Progenitor cell of endocrine pancreas (in vitro differentiated cells): ENCODE measurements at regions not wholly inside any gene's neighbourhood (a gene's known extent, or its start where the extent isn't known, plus 50 kb on each side); places are given as distances from the start of the nearest gene placed in this dataset.

Source experiments
- DNase-seq: peaks from one replicate; pipeline ENCODE4 v3.0.0; 2021; ENCODE audit warnings: low spot score; ENCODE audit not compliant: unreplicated experiment
- H3K27ac Mint-ChIP-seq: 2 replicates; pipeline ENCODE4 v1.8.0; 2021; ENCODE audit warnings: mild to moderate bottlenecking, moderate library complexity, mixed read lengths
- H3K27me3 Mint-ChIP-seq: 2 replicates; pipeline ENCODE4 v1.8.0; 2021; ENCODE audit warnings: mixed read lengths
- H3K36me3 Mint-ChIP-seq: 2 replicates; pipeline ENCODE4 v1.8.0; 2022; ENCODE audit warnings: mixed read lengths; ENCODE audit not compliant: insufficient read depth
- H3K4me1 Mint-ChIP-seq: 2 replicates; pipeline ENCODE4 v1.8.0; 2021; ENCODE audit warnings: low read depth, mixed read lengths
- H3K4me3 Mint-ChIP-seq: 2 replicates; pipeline ENCODE4 v1.8.0; 2021; ENCODE audit warnings: low read depth, mild to moderate bottlenecking, moderate library complexity, mixed read lengths
- H3K9me3 Mint-ChIP-seq: 2 replicates; pipeline ENCODE4 v1.8.0; 2021; ENCODE audit warnings: low read depth, mixed read lengths
- TF ChIP-seq, protein P1 (sequence below): fragments of 200-600 bp; sonication (generic); IDR thresholded peaks from one replicate; pipeline ENCODE4 v1.5.0; 2021; ENCODE audit warnings: antibody characterized with exemption, mild to moderate bottlenecking; ENCODE audit not compliant: unreplicated experiment

DNA sequence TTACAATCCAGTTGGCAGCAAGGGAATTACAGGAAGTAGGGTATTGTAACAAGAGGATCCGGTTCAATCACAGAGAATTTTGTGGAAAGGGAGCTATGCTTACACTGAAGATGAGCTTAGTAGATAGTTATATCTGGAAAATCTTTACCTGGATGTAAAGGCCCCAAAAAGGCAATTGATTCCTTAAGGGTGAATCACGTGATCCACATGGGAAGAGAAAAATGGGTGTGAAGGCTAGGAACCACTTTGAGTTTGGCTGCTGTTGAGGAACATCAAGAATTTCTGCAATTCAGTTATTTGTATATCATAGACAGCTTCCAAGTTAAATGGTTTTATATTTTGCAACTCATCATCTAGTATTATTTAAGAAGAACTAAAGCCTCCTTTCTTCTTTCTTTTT, 194.0 kb upstream of the ARHGAP24 start:
- no peak for DNase-seq
- Mint-ChIP-seq H3K27me3 (peaks cover 4% of the 10 kb centered on the region), H3K27ac (no peak overlapping the region), H3K9me3 (peaks cover 3% of the 10 kb centered on the region), H3K4me3 (no peak overlapping the region), H3K36me3 (no peaks in the 10 kb centered on the region), H3K4me1 (no peaks in the 10 kb centered on the region)
- TF ChIP-seq, protein P1, sequence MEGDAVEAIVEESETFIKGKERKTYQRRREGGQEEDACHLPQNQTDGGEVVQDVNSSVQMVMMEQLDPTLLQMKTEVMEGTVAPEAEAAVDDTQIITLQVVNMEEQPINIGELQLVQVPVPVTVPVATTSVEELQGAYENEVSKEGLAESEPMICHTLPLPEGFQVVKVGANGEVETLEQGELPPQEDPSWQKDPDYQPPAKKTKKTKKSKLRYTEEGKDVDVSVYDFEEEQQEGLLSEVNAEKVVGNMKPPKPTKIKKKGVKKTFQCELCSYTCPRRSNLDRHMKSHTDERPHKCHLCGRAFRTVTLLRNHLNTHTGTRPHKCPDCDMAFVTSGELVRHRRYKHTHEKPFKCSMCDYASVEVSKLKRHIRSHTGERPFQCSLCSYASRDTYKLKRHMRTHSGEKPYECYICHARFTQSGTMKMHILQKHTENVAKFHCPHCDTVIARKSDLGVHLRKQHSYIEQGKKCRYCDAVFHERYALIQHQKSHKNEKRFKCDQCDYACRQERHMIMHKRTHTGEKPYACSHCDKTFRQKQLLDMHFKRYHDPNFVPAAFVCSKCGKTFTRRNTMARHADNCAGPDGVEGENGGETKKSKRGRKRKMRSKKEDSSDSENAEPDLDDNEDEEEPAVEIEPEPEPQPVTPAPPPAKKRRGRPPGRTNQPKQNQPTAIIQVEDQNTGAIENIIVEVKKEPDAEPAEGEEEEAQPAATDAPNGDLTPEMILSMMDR = no peak

DNA sequence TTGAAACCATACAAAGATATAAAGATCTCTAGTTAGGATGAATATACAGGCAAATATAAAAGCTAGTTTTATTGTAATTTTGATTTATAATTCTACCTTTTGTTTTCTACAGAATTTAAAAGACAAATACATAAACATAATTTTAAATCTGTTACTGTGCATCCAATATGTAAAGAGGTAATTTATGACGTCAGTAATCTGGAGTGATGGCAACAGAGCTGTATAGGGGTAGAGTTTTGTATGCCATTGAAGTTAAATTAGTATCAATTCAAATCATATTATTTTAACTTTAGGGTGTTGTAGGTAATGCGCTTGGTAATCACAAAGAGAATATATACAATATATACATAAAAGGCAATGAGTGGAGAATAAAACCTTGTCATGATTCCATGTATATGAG, 183.7 kb upstream of the ARHGAP24 start:
- no peak overlapping the region for H3K27ac Mint-ChIP-seq
- no peak overlapping the region for H3K4me3 Mint-ChIP-seq
- TF ChIP-seq, protein P1 = no peak
- no peaks in the 10 kb centered on the region for H3K36me3 Mint-ChIP-seq
- no peaks in the 10 kb centered on the region for H3K27me3 Mint-ChIP-seq
- peaks cover 17% of the 10 kb centered on the region for H3K9me3 Mint-ChIP-seq
- no peak for DNase-seq
- H3K4me1 Mint-ChIP-seq = no peaks in the 10 kb centered on the region

DNA sequence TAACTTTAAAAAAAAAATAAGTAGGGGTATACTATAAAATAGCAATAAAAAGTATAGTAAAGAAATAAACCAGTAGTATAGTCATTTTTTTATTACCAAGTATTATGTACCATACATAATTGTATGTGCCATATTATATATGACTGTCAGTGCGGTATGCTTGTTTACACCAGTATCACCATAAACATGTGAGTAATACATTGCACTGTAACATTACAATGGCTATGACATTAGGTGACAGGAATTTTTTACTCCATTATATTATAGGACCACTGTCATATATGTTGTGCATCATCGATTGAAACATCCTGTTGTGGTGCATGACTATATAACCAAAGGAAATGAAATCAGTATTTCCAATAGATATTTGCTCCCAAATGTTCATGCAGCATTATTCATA, 176.9 kb upstream of the ARHGAP24 start:
- no peak for DNase-seq
- Mint-ChIP-seq H3K36me3 (no peaks in the 10 kb centered on the region), H3K27ac (no peak overlapping the region), H3K4me1 (no peaks in the 10 kb centered on the region), H3K4me3 (no peak overlapping the region), H3K27me3 (no peaks in the 10 kb centered on the region), H3K9me3 (no peaks in the 10 kb centered on the region)
- TF ChIP-seq, protein P1 = no peak

DNA sequence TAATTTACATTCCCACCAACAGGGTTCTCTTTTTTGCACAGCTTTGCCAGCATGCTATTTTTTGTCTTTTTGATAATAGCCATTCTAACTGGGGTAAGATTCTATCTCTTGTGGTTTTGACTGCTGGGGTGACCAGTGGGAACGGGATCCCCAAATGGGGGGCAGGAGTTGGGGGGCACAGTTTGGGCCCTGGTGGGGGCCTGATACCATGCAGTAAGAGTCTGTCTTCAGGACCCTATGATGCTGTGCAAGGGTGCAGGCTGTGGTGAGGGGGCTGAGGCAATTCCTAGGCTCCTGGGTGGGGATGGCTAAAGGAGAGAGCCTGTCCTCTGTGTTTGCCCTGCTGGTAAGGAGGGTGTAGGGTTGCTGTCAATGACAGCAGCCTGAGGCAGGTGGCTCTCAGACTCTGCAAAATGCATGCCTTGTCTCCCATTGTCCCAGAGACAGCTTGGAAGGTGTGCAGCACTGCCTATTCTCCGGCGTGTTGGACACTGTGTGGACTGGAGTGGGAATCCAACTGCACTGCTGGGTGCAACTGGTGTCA, 172.7 kb upstream of the ARHGAP24 start:
- Mint-ChIP-seq H3K27me3 (no peaks in the 10 kb centered on the region), H3K9me3 (no peaks in the 10 kb centered on the region), H3K4me3 (no peak overlapping the region), H3K36me3 (no peaks in the 10 kb centered on the region), H3K27ac (no peak overlapping the region), H3K4me1 (no peaks in the 10 kb centered on the region)
- TF ChIP-seq, protein P1 = no peak
- DNase-seq = no peak

DNA sequence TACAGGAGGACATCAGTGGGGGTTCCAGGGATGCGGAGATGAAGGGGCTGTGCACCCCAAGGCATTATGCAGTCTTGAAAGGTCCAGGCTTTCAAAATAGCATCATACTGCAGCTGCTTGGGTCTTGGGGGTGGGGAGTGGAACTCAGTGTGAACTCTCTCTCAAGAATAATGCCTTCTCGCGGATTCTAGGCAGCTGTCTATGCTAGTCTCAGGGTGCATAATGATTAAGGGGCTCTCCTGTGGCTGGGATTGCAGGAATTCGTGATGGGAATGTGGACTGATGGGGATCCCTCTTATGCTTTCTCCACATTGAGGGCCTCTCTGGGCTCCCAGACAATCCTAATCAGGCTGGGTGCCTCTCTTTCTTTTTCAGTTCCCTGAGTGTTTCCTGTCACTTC, 172.2 kb upstream of the ARHGAP24 start:
- TF ChIP-seq, protein P1 = no peak
- H3K9me3 Mint-ChIP-seq = no peaks in the 10 kb centered on the region
- no peak overlapping the region for H3K27ac Mint-ChIP-seq
- DNase-seq = no peak
- H3K4me1 Mint-ChIP-seq = no peaks in the 10 kb centered on the region
- H3K27me3 Mint-ChIP-seq = no peaks in the 10 kb centered on the region
- H3K4me3 Mint-ChIP-seq = no peak overlapping the region
- no peaks in the 10 kb centered on the region for H3K36me3 Mint-ChIP-seq
